SK-N-SH (cell line): ENCODE measurements at regions not wholly inside any gene's neighbourhood (a gene's known extent, or its start where the extent isn't known, plus 50 kb on each side); places are given as distances from the start of the nearest gene placed in this dataset.

ENCODE experiments used
- CTCF ChIA-PET: fragments of 300-600, 350-600 bp; formaldehyde crosslinking; extraction: SDS; loops from one replicate; lab custom pipeline; 2021; lab: Yijun Ruan, JAX
- POLR2A ChIA-PET: fragments of 350-600 bp; sonication (Branson Sonifier 250); formaldehyde crosslinking; extraction: SDS; loops from one replicate; lab custom pipeline; 2020; ENCODE audit warnings: antibody characterized with exemption, inconsistent platforms; lab: Yijun Ruan, JAX
- DNase-seq: peaks from one replicate; pipeline ENCODE4 v3.0.0; 2012
- H2AFZ ChIP-seq: fragments of 200-600 bp; sonication (generic); 2 replicates; pipeline ENCODE4 v1.8.1; 2016; ENCODE audit warnings: antibody characterized with exemption, mild to moderate bottlenecking, low read depth
- H3F3A ChIP-seq: fragments of 200-600 bp; sonication (generic); replicated peaks from 2 replicates; pipeline ENCODE3; 2016; ENCODE audit warnings: antibody characterized with exemption, mild to moderate bottlenecking; ENCODE audit not compliant: insufficient read depth
- H3K27ac ChIP-seq, 2 experiments: fragments of 200-500 bp in 1 of 2; fragments of 200-600 bp in 1 of 2; sonication (Bioruptor generic) in 1 of 2; sonication (generic), shearing (Covaris generic) in 1 of 2; 2 replicates each; pipeline versions ENCODE4 v1.5.1 to v1.6.1; 2014 to 2016; ENCODE audit warnings: low read depth in 2 of 2, inconsistent platforms in 1 of 2, low read length in 1 of 2, mild to moderate bottlenecking in 1 of 2, mixed read lengths in 1 of 2
- H3K27me3 ChIP-seq: fragments of 200-600 bp; sonication (generic), shearing (Covaris generic); 2 replicates; pipeline ENCODE4 v1.6.1; 2016; ENCODE audit warnings: mixed run types; ENCODE audit not compliant: insufficient read depth
- H3K36me3 ChIP-seq, 2 experiments: fragments of 200-500 bp in 1 of 2; fragments of 200-600 bp in 1 of 2; sonication (Bioruptor generic) in 1 of 2; sonication (generic) in 1 of 2; replicated peaks in 1 of 2; 2 replicates each; pipeline versions ENCODE3 to v1.5.1; 2014 to 2016; ENCODE audit warnings: low read length in 1 of 2, mild to moderate bottlenecking in 1 of 2; ENCODE audit not compliant: insufficient read depth in 2 of 2, control insufficient read depth in 1 of 2
- H3K4me1 ChIP-seq, 2 experiments: fragments of 200-500 bp in 1 of 2; fragments of 200-600 bp in 1 of 2; sonication (Bioruptor generic) in 1 of 2; sonication (generic), shearing (Covaris generic) in 1 of 2; 2 replicates each; pipeline versions ENCODE4 v1.5.1 to v1.6.1; 2014 to 2016; ENCODE audit warnings: low read depth in 1 of 2, low read length in 1 of 2, mixed run types in 1 of 2; ENCODE audit not compliant: insufficient read depth in 2 of 2, control insufficient read depth in 1 of 2
- H3K4me2 ChIP-seq: fragments of 200-600 bp; sonication (generic), shearing (Covaris generic); 2 replicates; pipeline ENCODE4 v1.6.1; 2017; ENCODE audit warnings: mixed run types
- H3K4me3 ChIP-seq, 2 experiments: fragments of 200-500 bp in 1 of 2; fragments of 200-600 bp in 1 of 2; sonication (Bioruptor generic) in 1 of 2; sonication (generic), shearing (Covaris generic) in 1 of 2; 2 replicates each; pipeline versions ENCODE4 v1.5.1 to v1.8.1; 2014 to 2016; ENCODE audit warnings: low read depth in 2 of 2, inconsistent platforms in 1 of 2, low read length in 1 of 2, mild to moderate bottlenecking in 1 of 2, mixed read lengths in 1 of 2, moderate library complexity in 1 of 2
- H3K79me2 ChIP-seq: fragments of 200-600 bp; sonication (generic); 2 replicates; pipeline ENCODE4 v1.8.1; 2017; ENCODE audit warnings: mild to moderate bottlenecking; ENCODE audit not compliant: insufficient read depth
- H3K9ac ChIP-seq: fragments of 200-600 bp; sonication (generic); 2 replicates; pipeline ENCODE4 v1.6.1; 2017; ENCODE audit warnings: mixed run types
- H3K9me2 ChIP-seq: fragments of 200-600 bp; sonication (generic); 2 replicates; pipeline ENCODE4 v1.6.1; 2017; ENCODE audit warnings: mixed run types
- H3K9me3 ChIP-seq: fragments of 200-600 bp; sonication (generic); 2 replicates; pipeline ENCODE4 v1.6.1; 2017; ENCODE audit warnings: mixed run types, mild to moderate bottlenecking, moderate library complexity
- H4K20me1 ChIP-seq: fragments of 200-600 bp; sonication (generic); 2 replicates; pipeline ENCODE4 v1.6.1; 2017; ENCODE audit warnings: mild to moderate bottlenecking, mixed run types; ENCODE audit not compliant: insufficient read depth
- CHD2 ChIP-seq: fragments of 150-350 bp; IDR thresholded peaks from 2 replicates; pipeline ENCODE4 v1.6.1; 2018; ENCODE audit warnings: low read length; ENCODE audit not compliant: partially characterized antibody
- EP300 ChIP-seq, 2 experiments: IDR thresholded peaks; 2 replicates each; pipeline versions ENCODE4 v1.4.0 to v1.6.1; 2012; ENCODE audit warnings: borderline replicate concordance in 1 of 2, low read depth in 1 of 2, low read length in 1 of 2
- EZH2phosphoT487 ChIP-seq: fragments of 200-600 bp; sonication (generic); IDR thresholded peaks from 2 replicates; pipeline ENCODE4 v1.6.1; 2017; ENCODE audit warnings: low read depth, mixed run types, mild to moderate bottlenecking, antibody characterized with exemption, moderate library complexity, borderline replicate concordance
- MEF2A ChIP-seq: IDR thresholded peaks from 2 replicates; pipeline ENCODE4 v1.4.0; 2012; ENCODE audit warnings: low read depth, borderline replicate concordance
- NRF1 ChIP-seq: IDR thresholded peaks from 2 replicates; pipeline ENCODE4 v1.6.1; 2012; ENCODE audit warnings: low read depth, mild to moderate bottlenecking, low read length
- RAD21 ChIP-seq: IDR thresholded peaks from 2 replicates; pipeline ENCODE4 v1.6.1; 2012; ENCODE audit warnings: mild to moderate bottlenecking, low read length
- SIN3A ChIP-seq: IDR thresholded peaks from 2 replicates; pipeline ENCODE4 v1.6.1; 2012; ENCODE audit warnings: low read depth, mild to moderate bottlenecking, low read length, moderate library complexity, borderline replicate concordance
- TCF12 ChIP-seq: IDR thresholded peaks from 2 replicates; pipeline ENCODE4 v1.4.0; 2012
- TEAD4 ChIP-seq: IDR thresholded peaks from 2 replicates; pipeline ENCODE4 v1.4.0; 2012; ENCODE audit warnings: mild to moderate bottlenecking, borderline replicate concordance; ENCODE audit not compliant: insufficient read depth
- YY1 ChIP-seq: IDR thresholded peaks from 2 replicates; pipeline ENCODE4 v1.4.0; 2012; ENCODE audit warnings: low read depth, mild to moderate bottlenecking
- WGBS: methylation state at CpG from one replicate; pipeline ENCODE4 v1.1.6; 2017; ENCODE audit warnings: low lambda C conversion rate; 5-methylcytosine and 5-hydroxymethylcytosine counted together
- TF ChIP-seq, protein P1 (sequence below): IDR thresholded peaks from 2 replicates; pipeline ENCODE4 v1.4.0; 2012; ENCODE audit warnings: low read depth, borderline replicate concordance
- TF ChIP-seq, protein P2 (sequence below): fragments of 150-350 bp; IDR thresholded peaks from 2 replicates; pipeline ENCODE4 v1.6.1; 2016; ENCODE audit warnings: mild to moderate bottlenecking, low read depth, low read length

DNA sequence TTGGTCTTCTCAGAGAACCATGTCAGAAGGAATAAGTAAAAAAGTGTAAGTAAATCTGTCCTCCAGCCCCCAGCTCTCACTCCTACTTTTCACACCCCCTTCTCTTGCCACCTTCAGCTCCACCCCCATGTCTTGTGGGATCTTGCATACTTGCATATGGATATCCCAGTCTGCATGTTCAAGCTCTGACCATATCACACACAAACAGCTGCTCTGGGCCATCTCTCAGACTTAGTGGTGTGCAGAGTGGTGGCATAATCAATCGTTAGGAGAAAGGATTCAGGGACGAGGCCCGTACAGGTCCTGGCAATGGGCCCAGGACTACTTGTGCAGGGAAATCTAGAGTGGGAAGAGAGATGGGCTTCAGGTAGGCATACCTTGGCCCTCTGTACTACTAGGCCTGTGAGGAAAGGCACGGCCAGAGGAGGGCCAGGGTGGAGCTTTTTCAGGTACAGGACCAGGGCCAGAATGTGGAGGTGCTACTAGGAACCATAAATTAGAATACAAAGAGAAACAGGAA, 112.0 kb upstream of the SGK1 start:
- no peak overlapping the region for H3K4me2 ChIP-seq
- H3K9ac ChIP-seq, result no peak overlapping the region
- no peaks in the 10 kb centered on the region for H3F3A ChIP-seq
- H3K4me3 ChIP-seq, result no peak overlapping the region
- no peaks in the 10 kb centered on the region for H3K9me3 ChIP-seq
- H2AFZ ChIP-seq, result no peak overlapping the region
- H3K4me1 ChIP-seq, result no peaks in the 10 kb centered on the region
- no peaks in the 10 kb centered on the region for H3K79me2 ChIP-seq
- no peak overlapping the region for H3K27ac ChIP-seq
- H4K20me1 ChIP-seq, result no peaks in the 10 kb centered on the region
- no peaks in the 10 kb centered on the region for H3K9me2 ChIP-seq
- POLR2A ChIA-PET, result no interaction called here
- no peaks in the 10 kb centered on the region for H3K36me3 ChIP-seq
- DNase-seq, result no peak
- no peaks in the 10 kb centered on the region for H3K27me3 ChIP-seq
- TF ChIP-seq RAD21, result no peak
- TF ChIP-seq YY1, result no peak
- TF ChIP-seq, protein P1, sequence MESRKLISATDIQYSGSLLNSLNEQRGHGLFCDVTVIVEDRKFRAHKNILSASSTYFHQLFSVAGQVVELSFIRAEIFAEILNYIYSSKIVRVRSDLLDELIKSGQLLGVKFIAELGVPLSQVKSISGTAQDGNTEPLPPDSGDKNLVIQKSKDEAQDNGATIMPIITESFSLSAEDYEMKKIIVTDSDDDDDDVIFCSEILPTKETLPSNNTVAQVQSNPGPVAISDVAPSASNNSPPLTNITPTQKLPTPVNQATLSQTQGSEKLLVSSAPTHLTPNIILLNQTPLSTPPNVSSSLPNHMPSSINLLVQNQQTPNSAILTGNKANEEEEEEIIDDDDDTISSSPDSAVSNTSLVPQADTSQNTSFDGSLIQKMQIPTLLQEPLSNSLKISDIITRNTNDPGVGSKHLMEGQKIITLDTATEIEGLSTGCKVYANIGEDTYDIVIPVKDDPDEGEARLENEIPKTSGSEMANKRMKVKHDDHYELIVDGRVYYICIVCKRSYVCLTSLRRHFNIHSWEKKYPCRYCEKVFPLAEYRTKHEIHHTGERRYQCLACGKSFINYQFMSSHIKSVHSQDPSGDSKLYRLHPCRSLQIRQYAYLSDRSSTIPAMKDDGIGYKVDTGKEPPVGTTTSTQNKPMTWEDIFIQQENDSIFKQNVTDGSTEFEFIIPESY, result no peak
- no peak for TF ChIP-seq EP300 (IDR thresholded peaks at IDR 0.05; ENCODE audit: borderline replicate concordance in 1 of 2, low read depth in 1 of 2, low read length in 1 of 2)
- TF ChIP-seq MEF2A, result no peak
- TF ChIP-seq CHD2, result no peak
- TF ChIP-seq, protein P2, sequence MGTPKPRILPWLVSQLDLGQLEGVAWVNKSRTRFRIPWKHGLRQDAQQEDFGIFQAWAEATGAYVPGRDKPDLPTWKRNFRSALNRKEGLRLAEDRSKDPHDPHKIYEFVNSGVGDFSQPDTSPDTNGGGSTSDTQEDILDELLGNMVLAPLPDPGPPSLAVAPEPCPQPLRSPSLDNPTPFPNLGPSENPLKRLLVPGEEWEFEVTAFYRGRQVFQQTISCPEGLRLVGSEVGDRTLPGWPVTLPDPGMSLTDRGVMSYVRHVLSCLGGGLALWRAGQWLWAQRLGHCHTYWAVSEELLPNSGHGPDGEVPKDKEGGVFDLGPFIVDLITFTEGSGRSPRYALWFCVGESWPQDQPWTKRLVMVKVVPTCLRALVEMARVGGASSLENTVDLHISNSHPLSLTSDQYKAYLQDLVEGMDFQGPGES, result no peak
- no peak for TF ChIP-seq EZH2phosphoT487
- no peak for TF ChIP-seq TEAD4
- no peak for TF ChIP-seq SIN3A
- TF ChIP-seq, all 33 proteins: peak for 0
- CTCF ChIA-PET, result no interaction called here
- 85% methylated on average over 4 of the region's 4 CpGs for WGBS

- CTCF ChIA-PET, result no interaction called here
- 94% methylated on average over 1 of the region's 1 CpG for WGBS
- POLR2A ChIA-PET, result no interaction called here
- DNase-seq, result no peak
- Histone ChIP-seq H3K4me2 (no peak overlapping the region), H3K27me3 (no peaks in the 10 kb centered on the region), H3K4me1 (no peaks in the 10 kb centered on the region), H3K9me3 (no peaks in the 10 kb centered on the region), H3K9me2 (no peaks in the 10 kb centered on the region), H3K9ac (no peak overlapping the region), H3K79me2 (no peaks in the 10 kb centered on the region), H2AFZ (no peak overlapping the region)
- TF ChIP-seq, protein P2, result no peak
- TF ChIP-seq TCF12, result no peak
- no peak for TF ChIP-seq NRF1
- TF ChIP-seq, all 33 proteins: peak for 0
- no peaks in the 10 kb centered on the region for H3K36me3 ChIP-seq
- H4K20me1 ChIP-seq, result no peaks in the 10 kb centered on the region
- H3K27ac ChIP-seq, result no peak overlapping the region
- H3F3A ChIP-seq, result peaks cover 13% of the 10 kb centered on the region
- H3K4me3 ChIP-seq, result no peak overlapping the region
Observed at GRCh38 chr6:134427721-134428120, 109.8 kb upstream of the SGK1 start.
